COLO668 (cell line): ENCODE measurements at regions not wholly inside any gene's neighbourhood (a gene's known extent, or its start where the extent isn't known, plus 50 kb on each side); places are given as distances from the start of the nearest gene placed in this dataset.

Experiments used
- DNase-seq: peaks from one replicate; lab custom pipeline; 2025; ENCODE audit not compliant: unreplicated experiment; lab: John Stamatoyannopoulos, UW

GRCh38 chr6:164926686-164927085, 382.7 kb downstream of the C6orf118 start:
- no peak for DNase-seq

- DNase-seq, result no peak
These were observed 383.5 kb downstream of the C6orf118 start for GRCh38 chr6:164925681-164926530.

- no peak for DNase-seq
These were observed 384.7 kb downstream of the C6orf118 start for GRCh38 chr6:164924674-164925073.

GRCh38 chr6:164917211-164917610, 392.2 kb downstream of the C6orf118 start:
- no peak for DNase-seq

GRCh38 chr6:164916087-164916486, 393.3 kb downstream of the C6orf118 start:
- no peak for DNase-seq

GRCh38 chr6:164911873-164912580, 397.4 kb downstream of the C6orf118 start:
- DNase-seq, result peak; percentile 5

GRCh38 chr6:164911151-164911550, 398.3 kb downstream of the C6orf118 start:
- DNase-seq, result no peak

- DNase-seq, result no peak
These were observed 402.6 kb downstream of the C6orf118 start for GRCh38 chr6:164906766-164907165.

- DNase-seq, result no peak
These were observed 404.1 kb downstream of the C6orf118 start for GRCh38 chr6:164905311-164905710.

- no peak for DNase-seq
These were observed 411.0 kb downstream of the C6orf118 start for GRCh38 chr6:164898412-164898811.

GRCh38 chr6:164897523-164898235, 411.7 kb downstream of the C6orf118 start:
- peak; percentile 21 for DNase-seq

GRCh38 chr6:164889980-164890379, 419.4 kb downstream of the C6orf118 start:
- DNase-seq, result no peak

- DNase-seq, result no peak
These were observed 421.7 kb downstream of the C6orf118 start for GRCh38 chr6:164887660-164888059.

- no peak for DNase-seq
These were observed 427.2 kb downstream of the C6orf118 start for GRCh38 chr6:164882236-164882635.

- no peak for DNase-seq
These were observed 437.6 kb downstream of the C6orf118 start for GRCh38 chr6:164871783-164872182.

GRCh38 chr6:164870164-164870563, 439.2 kb downstream of the C6orf118 start:
- no peak for DNase-seq

GRCh38 chr6:164861967-164862366, 447.4 kb downstream of the C6orf118 start:
- no peak for DNase-seq

GRCh38 chr6:164859816-164860215, 449.6 kb downstream of the C6orf118 start:
- DNase-seq, result no peak

GRCh38 chr6:164856138-164856537, 453.3 kb downstream of the C6orf118 start:
- no peak for DNase-seq

GRCh38 chr6:164855281-164855680, 454.1 kb downstream of the C6orf118 start:
- DNase-seq, result no peak

GRCh38 chr6:164854526-164854925, 454.9 kb downstream of the C6orf118 start:
- no peak for DNase-seq

- no peak for DNase-seq
These were observed 463.6 kb downstream of the C6orf118 start for GRCh38 chr6:164845773-164846172.
